ENCODE measurements at regions not wholly inside any gene's neighbourhood (a gene's known extent, or its start where the extent isn't known, plus 50 kb on each side); places are given as distances from the start of the nearest gene placed in this dataset.

DNA sequence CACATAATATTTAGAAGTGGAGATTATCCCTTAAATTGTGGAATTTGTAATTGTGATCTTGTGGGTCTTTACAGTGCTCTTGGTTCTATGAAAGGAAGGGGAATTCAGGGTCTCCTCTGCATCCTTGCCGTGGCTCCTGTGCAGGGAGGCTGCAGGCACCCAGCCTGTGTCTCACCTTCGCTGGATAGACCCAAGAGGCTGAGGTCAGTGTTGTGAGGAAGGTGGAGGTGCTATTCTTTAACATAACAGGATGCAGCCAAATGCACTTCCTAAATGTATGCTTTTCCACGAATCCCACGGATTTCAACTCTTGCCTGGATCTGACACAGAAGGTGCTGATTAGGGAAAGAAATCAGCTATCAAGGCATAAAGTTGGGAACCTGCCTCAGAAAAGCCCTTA is 69.5 kb downstream of the TMEM18 start:
- Mint-ChIP-seq H3K27me3 (ENCODE audit: insufficient read depth) (no peaks in the 10 kb centered on the region; the same call in none of the 2 replicates), H3K4me1 (ENCODE audit: low read depth) (no peaks in the 10 kb centered on the region), H3K4me3 (no peak overlapping the region), H3K9me3 (peaks cover 31% of the 10 kb centered on the region; the same call in 1 of the 2 replicates), H3K27ac (no peak overlapping the region), H3K36me3 (ENCODE audit: low read depth) (no peaks in the 10 kb centered on the region)
- DNase-seq = no peak
- TF ChIP-seq CTCF (IDR thresholded peaks at IDR 0.05) = no peak

GRCh38 chr2:607172-607571 is 70.0 kb downstream of the TMEM18 start:
- H3K36me3 Mint-ChIP-seq (ENCODE audit: low read depth) = no peaks in the 10 kb centered on the region
- no peak overlapping the region for H3K27ac Mint-ChIP-seq
- no peak overlapping the region for H3K4me3 Mint-ChIP-seq
- no peak for TF ChIP-seq CTCF (IDR thresholded peaks at IDR 0.05)
- H3K9me3 Mint-ChIP-seq = peaks cover 31% of the 10 kb centered on the region; the same call in 1 of the 2 replicates
- H3K27me3 Mint-ChIP-seq (ENCODE audit: insufficient read depth) = no peaks in the 10 kb centered on the region; the same call in none of the 2 replicates
- no peaks in the 10 kb centered on the region for H3K4me1 Mint-ChIP-seq (ENCODE audit: low read depth)
- DNase-seq = no peak

GRCh38 chr2:605674-606608 is 71.3 kb downstream of the TMEM18 start:
- no peak overlapping the region for H3K27ac Mint-ChIP-seq
- TF ChIP-seq CTCF (IDR thresholded peaks at IDR 0.05) = no peak
- no peaks in the 10 kb centered on the region for H3K4me1 Mint-ChIP-seq (ENCODE audit: low read depth)
- H3K36me3 Mint-ChIP-seq (ENCODE audit: low read depth) = no peaks in the 10 kb centered on the region
- no peaks in the 10 kb centered on the region; the same call in none of the 2 replicates for H3K27me3 Mint-ChIP-seq (ENCODE audit: insufficient read depth)
- no peak overlapping the region for H3K4me3 Mint-ChIP-seq
- DNase-seq = no peak
- peaks cover 38% of the 10 kb centered on the region for H3K9me3 Mint-ChIP-seq

DNA sequence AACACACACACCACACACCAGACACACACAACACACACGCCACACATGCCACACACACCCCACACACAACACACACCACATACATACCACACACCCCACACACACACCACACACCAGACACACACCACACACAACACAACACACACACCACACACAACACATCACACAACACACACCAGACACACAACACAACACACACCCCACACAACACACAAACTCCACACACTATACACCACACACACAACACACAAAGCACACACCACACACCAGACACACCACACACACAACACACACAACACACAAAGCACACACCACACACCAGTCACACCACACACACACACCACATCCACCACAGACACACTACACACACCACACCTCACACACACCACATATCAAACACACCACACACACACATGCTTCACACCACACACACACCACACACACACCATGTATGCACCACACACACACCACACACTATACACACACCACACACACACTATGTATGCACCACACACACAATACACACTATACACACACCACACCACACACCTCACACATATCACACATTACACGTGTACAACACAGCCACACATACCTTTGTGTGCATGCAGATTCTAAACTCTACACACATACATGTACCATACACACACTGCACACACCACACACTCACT is 72.2 kb downstream of the TMEM18 start:
- Mint-ChIP-seq H3K4me1 (ENCODE audit: low read depth) (no peaks in the 10 kb centered on the region), H3K27me3 (ENCODE audit: insufficient read depth) (no peaks in the 10 kb centered on the region; the same call in none of the 2 replicates), H3K9me3 (peaks cover 35% of the 10 kb centered on the region), H3K36me3 (ENCODE audit: low read depth) (no peaks in the 10 kb centered on the region), H3K27ac (no peak overlapping the region), H3K4me3 (no peak overlapping the region)
- no peak for TF ChIP-seq CTCF (IDR thresholded peaks at IDR 0.05)
- DNase-seq = no peak

GRCh38 chr2:604385-604784 is 72.8 kb downstream of the TMEM18 start:
- Mint-ChIP-seq H3K36me3 (ENCODE audit: low read depth) (no peaks in the 10 kb centered on the region), H3K4me1 (ENCODE audit: low read depth) (no peaks in the 10 kb centered on the region), H3K27me3 (ENCODE audit: insufficient read depth) (no peaks in the 10 kb centered on the region; the same call in none of the 2 replicates), H3K27ac (no peak overlapping the region), H3K9me3 (peaks cover 33% of the 10 kb centered on the region), H3K4me3 (no peak overlapping the region)
- no peak for TF ChIP-seq CTCF (IDR thresholded peaks at IDR 0.05)
- no peak for DNase-seq

All from HFFc6 (cell line).